B cell (primary cell): ENCODE measurements at regions not wholly inside any gene's neighbourhood (a gene's known extent, or its start where the extent isn't known, plus 50 kb on each side); places are given as distances from the start of the nearest gene placed in this dataset.

Source experiments
- ATAC-seq: fragments of 200-7000 bp; cut with Tn5 transposase; one replicate; pipeline ENCODE4 v1.10.0; 2021; ENCODE audit warnings: low read depth, mild to moderate bottlenecking, moderate number of reproducible peaks, moderate library complexity
- CTCF ChIA-PET: fragments of 350-600 bp; sonication (Branson Sonifier 250); formaldehyde crosslinking; loops from one replicate; lab custom pipeline; 2021; ENCODE audit warnings: antibody characterized with exemption, inconsistent platforms; lab: Charles Lee
- POLR2A ChIA-PET: fragments of 350-600 bp; sonication (Branson Sonifier 250); formaldehyde crosslinking; loops from one replicate; lab custom pipeline; 2021; ENCODE audit warnings: antibody characterized with exemption; lab: Charles Lee
- DNase-seq: peaks from one replicate; pipeline ENCODE4 v3.0.0; 2013
- H2AFZ ChIP-seq: 2 replicates; pipeline ENCODE4 v1.6.1; 2012; ENCODE audit warnings: mild to moderate bottlenecking, low read depth, low read length; ENCODE audit not compliant: insufficient read depth, poor library complexity, severe bottlenecking
- H3K27ac ChIP-seq, 2 donors: 1 replicate in 1 of 2; 2 replicates in 1 of 2; pipeline ENCODE4 v1.5.1; 2012 to 2013; ENCODE audit warnings: low read length in 2 of 2, mild to moderate bottlenecking in 2 of 2, moderate library complexity in 1 of 2
- H3K27me3 ChIP-seq, 4 experiments: fragments of 200-600 bp in 1 of 4; sonication (generic) in 1 of 4; replicated peaks in 1 of 4; 1 replicate in 2 of 4; 2 replicates in 2 of 4; pipeline versions ENCODE4 v1.6.1 to v1.7.0; 2013 to 2016; ENCODE audit warnings: low read length in 3 of 4, mild to moderate bottlenecking in 2 of 4, mixed read lengths in 1 of 4, moderate library complexity in 1 of 4; ENCODE audit not compliant: insufficient read depth in 4 of 4, control insufficient read depth in 3 of 4; ENCODE audit errors: control extremely low read depth in 1 of 4
- H3K36me3 ChIP-seq, 2 experiments: replicated peaks in 1 of 2; 1 replicate in 1 of 2; 2 replicates in 1 of 2; pipeline versions ENCODE4 v1.6.1 to v1.7.1; 2013; ENCODE audit warnings: low read length in 1 of 2; ENCODE audit not compliant: insufficient read depth in 2 of 2, control insufficient read depth in 1 of 2; ENCODE audit errors: control extremely low read depth in 1 of 2, extremely low read depth in 1 of 2
- H3K4me1 ChIP-seq, 2 donors: fragments of 200-600 bp in 1 of 2; sonication (generic) in 1 of 2; 1 replicate in 1 of 2; 2 replicates in 1 of 2; pipeline versions ENCODE4 v1.5.1 to v1.6.1; 2013 to 2017; ENCODE audit warnings: low read length in 2 of 2; ENCODE audit not compliant: control insufficient read depth in 2 of 2, insufficient read depth in 2 of 2
- H3K4me2 ChIP-seq: replicated peaks from 2 replicates; pipeline ENCODE3; 2012; ENCODE audit warnings: mild to moderate bottlenecking, low read depth, low read length; ENCODE audit not compliant: poor library complexity, severe bottlenecking
- H3K4me3 ChIP-seq, 5 experiments: fragments of 200-600 bp in 1 of 5; sonication (generic) in 1 of 5; 1 replicate in 3 of 5; 2 replicates in 2 of 5; pipeline versions ENCODE4 v1.5.1 to v1.7.0; 2011 to 2016; ENCODE audit warnings: low read length in 4 of 5, mild to moderate bottlenecking in 4 of 5, low read depth in 2 of 5, control low read depth in 1 of 5, moderate library complexity in 1 of 5; ENCODE audit not compliant: insufficient read depth in 1 of 5; ENCODE audit errors: control extremely low read depth in 1 of 5, extremely low read depth in 1 of 5
- H3K79me2 ChIP-seq: fragments of 200-600 bp; sonication (generic); one replicate; pipeline ENCODE4 v1.6.0; 2016; ENCODE audit warnings: low read length; ENCODE audit not compliant: control insufficient read depth, insufficient read depth
- H3K9ac ChIP-seq: fragments of 200-600 bp; sonication (generic); 2 replicates; pipeline ENCODE4 v1.6.1; 2017; ENCODE audit warnings: mild to moderate bottlenecking, low read length, moderate library complexity
- H3K9me3 ChIP-seq, 3 donors: one replicate each; pipeline versions ENCODE4 v1.6.1 to v1.7.1; 2013; ENCODE audit warnings: low read length in 2 of 3; ENCODE audit not compliant: control insufficient read depth in 2 of 3, insufficient read depth in 1 of 3; ENCODE audit errors: control extremely low read depth in 1 of 3
- H4K20me1 ChIP-seq: 2 replicates; pipeline ENCODE4 v1.6.0; 2012; ENCODE audit warnings: mild to moderate bottlenecking, low read length; ENCODE audit not compliant: insufficient read depth, control insufficient read depth, poor library complexity, severe bottlenecking
- H3K27ac Mint-ChIP-seq: one replicate; pipeline ENCODE4 v1.8.0; 2021; ENCODE audit warnings: mixed read lengths
- H3K27me3 Mint-ChIP-seq: one replicate; pipeline ENCODE4 v1.8.0; 2021; ENCODE audit warnings: mixed read lengths
- H3K4me1 Mint-ChIP-seq: one replicate; pipeline ENCODE4 v1.8.0; 2021; ENCODE audit warnings: mixed read lengths
- H3K4me3 Mint-ChIP-seq: one replicate; pipeline ENCODE4 v1.8.0; 2021; ENCODE audit warnings: mixed read lengths
- H3K9me3 Mint-ChIP-seq: one replicate; pipeline ENCODE4 v1.8.0; 2022; ENCODE audit warnings: mixed read lengths; ENCODE audit not compliant: insufficient read depth
- EZH2 ChIP-seq: IDR thresholded peaks from 2 replicates; pipeline ENCODE4 v1.6.1; 2012; ENCODE audit warnings: borderline replicate concordance, low read depth, mild to moderate bottlenecking, moderate library complexity, low read length; ENCODE audit not compliant: insufficient read depth, poor library complexity, severe bottlenecking
- WGBS: methylation state at CpG from one replicate; pipeline ENCODE4 v1.1.5; 2013; ENCODE audit warnings: missing lambda C conversion rate; ENCODE audit not compliant: insufficient coverage; 5-methylcytosine and 5-hydroxymethylcytosine counted together
- intact Hi-C: fragments of 100-400 bp; cut with micrococcal nuclease; formaldehyde crosslinking; loops from one replicate; pipeline ENCODE4 v1.10.0; 2022
- TF ChIP-seq, protein P1 (sequence below): fragments of 200-600 bp; IDR thresholded peaks from one replicate; pipeline ENCODE4 v1.8.0; 2022; ENCODE audit warnings: antibody characterized with exemption, mild to moderate bottlenecking

DNA sequence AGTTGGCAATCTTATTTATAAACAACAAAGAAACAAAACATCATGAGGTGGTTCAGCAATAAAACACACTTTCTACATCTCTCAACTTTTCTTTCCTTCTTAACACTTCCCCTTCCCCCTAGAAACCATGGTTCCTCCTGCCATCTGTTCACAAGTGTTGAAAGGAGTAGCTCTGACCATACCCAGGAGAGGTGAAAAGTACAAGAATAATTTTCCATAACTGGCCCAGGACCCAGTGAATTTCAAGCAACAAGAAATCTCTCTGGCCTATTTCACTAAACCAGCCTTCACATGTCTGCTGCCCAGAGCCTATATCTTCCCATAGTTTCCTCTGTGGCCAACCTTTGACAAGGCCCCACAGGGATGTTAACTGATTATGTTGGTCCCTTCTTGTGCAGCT, 98.2 kb upstream of the CEP126 start:
- Histone ChIP-seq H3K9me3 (no peaks in the 10 kb centered on the region), H3K4me3 (no peak overlapping the region), H2AFZ (no peak overlapping the region), H3K36me3 (no peaks in the 10 kb centered on the region), H3K9ac (no peak overlapping the region), H3K27ac (no peak overlapping the region), H3K79me2 (no peaks in the 10 kb centered on the region), H3K27me3 (no peaks in the 10 kb centered on the region), H4K20me1 (no peaks in the 10 kb centered on the region), H3K4me1 (no peaks in the 10 kb centered on the region), H3K4me2 (no peak overlapping the region)
- TF ChIP-seq, protein P1, sequence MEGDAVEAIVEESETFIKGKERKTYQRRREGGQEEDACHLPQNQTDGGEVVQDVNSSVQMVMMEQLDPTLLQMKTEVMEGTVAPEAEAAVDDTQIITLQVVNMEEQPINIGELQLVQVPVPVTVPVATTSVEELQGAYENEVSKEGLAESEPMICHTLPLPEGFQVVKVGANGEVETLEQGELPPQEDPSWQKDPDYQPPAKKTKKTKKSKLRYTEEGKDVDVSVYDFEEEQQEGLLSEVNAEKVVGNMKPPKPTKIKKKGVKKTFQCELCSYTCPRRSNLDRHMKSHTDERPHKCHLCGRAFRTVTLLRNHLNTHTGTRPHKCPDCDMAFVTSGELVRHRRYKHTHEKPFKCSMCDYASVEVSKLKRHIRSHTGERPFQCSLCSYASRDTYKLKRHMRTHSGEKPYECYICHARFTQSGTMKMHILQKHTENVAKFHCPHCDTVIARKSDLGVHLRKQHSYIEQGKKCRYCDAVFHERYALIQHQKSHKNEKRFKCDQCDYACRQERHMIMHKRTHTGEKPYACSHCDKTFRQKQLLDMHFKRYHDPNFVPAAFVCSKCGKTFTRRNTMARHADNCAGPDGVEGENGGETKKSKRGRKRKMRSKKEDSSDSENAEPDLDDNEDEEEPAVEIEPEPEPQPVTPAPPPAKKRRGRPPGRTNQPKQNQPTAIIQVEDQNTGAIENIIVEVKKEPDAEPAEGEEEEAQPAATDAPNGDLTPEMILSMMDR: no peak
- no peak for TF ChIP-seq EZH2
- Mint-ChIP-seq H3K4me3 (no peak overlapping the region), H3K4me1 (no peaks in the 10 kb centered on the region), H3K27me3 (no peaks in the 10 kb centered on the region), H3K9me3 (peaks cover 1% of the 10 kb centered on the region), H3K27ac (no peak overlapping the region)
- ATAC-seq (no peak), DNase-seq (no peak)
- intact Hi-C loops: no loop called here
- POLR2A ChIA-PET: no interaction called here
- CTCF ChIA-PET: no interaction called here

GRCh38 chr11:101812546-101812945, 102.3 kb upstream of the CEP126 start:
- CTCF ChIA-PET: no interaction called here
- ATAC-seq (no peak), DNase-seq (no peak)
- Mint-ChIP-seq H3K27me3 (no peaks in the 10 kb centered on the region), H3K27ac (no peak overlapping the region), H3K4me3 (no peak overlapping the region), H3K9me3 (peaks cover 2% of the 10 kb centered on the region), H3K4me1 (no peaks in the 10 kb centered on the region)
- TF ChIP-seq, protein P1: no peak
- TF ChIP-seq EZH2: no peak
- H3K4me3 ChIP-seq: no peak overlapping the region
- no CpG with 5 or more reads among the region's 2 CpGs for WGBS
- H2AFZ ChIP-seq: no peak overlapping the region
- H3K9ac ChIP-seq: no peak overlapping the region
- no peaks in the 10 kb centered on the region for H3K79me2 ChIP-seq
- H3K9me3 ChIP-seq: no peaks in the 10 kb centered on the region
- no peak overlapping the region for H3K4me2 ChIP-seq
- no peaks in the 10 kb centered on the region for H4K20me1 ChIP-seq
- no peak overlapping the region for H3K27ac ChIP-seq
- POLR2A ChIA-PET: no interaction called here
- no peaks in the 10 kb centered on the region for H3K27me3 ChIP-seq
- H3K4me1 ChIP-seq: no peaks in the 10 kb centered on the region
- intact Hi-C loops: no loop called here
- no peaks in the 10 kb centered on the region for H3K36me3 ChIP-seq
